ENCODE measurements at regions not wholly inside any gene's neighbourhood (a gene's known extent, or its start where the extent isn't known, plus 50 kb on each side); places are given as distances from the start of the nearest gene placed in this dataset.

DNA sequence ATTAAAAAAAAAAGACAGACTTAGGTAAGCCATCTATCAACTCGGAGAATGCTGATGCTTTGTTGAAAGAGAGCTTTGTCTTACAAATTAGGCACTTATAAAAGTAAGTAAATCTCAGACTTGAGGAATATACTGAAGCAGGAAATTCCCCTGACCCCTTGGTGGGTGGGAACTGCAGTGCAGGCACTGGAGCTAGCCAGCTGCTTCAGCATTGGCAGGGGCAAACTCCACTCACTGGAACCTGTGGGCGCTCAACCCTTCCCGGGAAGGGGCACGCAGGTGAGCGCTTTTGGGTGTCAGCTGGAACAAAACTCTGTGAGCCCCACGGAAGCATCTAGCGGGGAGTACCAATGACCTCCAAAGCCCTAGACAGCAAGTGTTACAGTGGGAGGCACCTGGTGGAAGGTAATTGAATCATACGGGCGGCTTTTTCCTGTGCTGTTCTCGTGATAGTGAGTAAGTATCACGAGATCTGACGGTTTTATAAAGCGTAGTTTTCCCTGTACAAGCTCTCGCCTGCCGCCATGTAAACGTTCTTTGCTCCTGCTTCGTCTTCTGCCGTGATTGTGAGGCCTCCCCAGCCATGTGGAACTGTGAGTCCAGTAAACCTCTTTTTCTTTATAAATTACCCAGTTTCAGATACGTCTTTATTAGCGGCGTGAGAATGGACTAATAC lies 628.0 kb upstream of the CDH18 start:
- Histone ChIP-seq H3K9me3 (peaks cover 0 to 11% (median 0%) of the 10 kb centered on the region in 11 donors), H3K27me3 (no peaks in the 10 kb centered on the region), H3K27ac (no peak overlapping the region), H3K4me3 (no peak overlapping the region), H3K36me3 (no peaks in the 10 kb centered on the region), H3K4me1 (no peaks in the 10 kb centered on the region)
- 91 to 92% methylated on average over 21 of the region's 21 CpGs for WGBS, 2 donors
- TF ChIP-seq, protein P1, sequence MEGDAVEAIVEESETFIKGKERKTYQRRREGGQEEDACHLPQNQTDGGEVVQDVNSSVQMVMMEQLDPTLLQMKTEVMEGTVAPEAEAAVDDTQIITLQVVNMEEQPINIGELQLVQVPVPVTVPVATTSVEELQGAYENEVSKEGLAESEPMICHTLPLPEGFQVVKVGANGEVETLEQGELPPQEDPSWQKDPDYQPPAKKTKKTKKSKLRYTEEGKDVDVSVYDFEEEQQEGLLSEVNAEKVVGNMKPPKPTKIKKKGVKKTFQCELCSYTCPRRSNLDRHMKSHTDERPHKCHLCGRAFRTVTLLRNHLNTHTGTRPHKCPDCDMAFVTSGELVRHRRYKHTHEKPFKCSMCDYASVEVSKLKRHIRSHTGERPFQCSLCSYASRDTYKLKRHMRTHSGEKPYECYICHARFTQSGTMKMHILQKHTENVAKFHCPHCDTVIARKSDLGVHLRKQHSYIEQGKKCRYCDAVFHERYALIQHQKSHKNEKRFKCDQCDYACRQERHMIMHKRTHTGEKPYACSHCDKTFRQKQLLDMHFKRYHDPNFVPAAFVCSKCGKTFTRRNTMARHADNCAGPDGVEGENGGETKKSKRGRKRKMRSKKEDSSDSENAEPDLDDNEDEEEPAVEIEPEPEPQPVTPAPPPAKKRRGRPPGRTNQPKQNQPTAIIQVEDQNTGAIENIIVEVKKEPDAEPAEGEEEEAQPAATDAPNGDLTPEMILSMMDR (IDR thresholded peaks at IDR 0.05) = no peak
- DNase-seq (no peak), ATAC-seq (no peak)
- intact Hi-C loops (cut with DNase I) = no loop called here

DNA sequence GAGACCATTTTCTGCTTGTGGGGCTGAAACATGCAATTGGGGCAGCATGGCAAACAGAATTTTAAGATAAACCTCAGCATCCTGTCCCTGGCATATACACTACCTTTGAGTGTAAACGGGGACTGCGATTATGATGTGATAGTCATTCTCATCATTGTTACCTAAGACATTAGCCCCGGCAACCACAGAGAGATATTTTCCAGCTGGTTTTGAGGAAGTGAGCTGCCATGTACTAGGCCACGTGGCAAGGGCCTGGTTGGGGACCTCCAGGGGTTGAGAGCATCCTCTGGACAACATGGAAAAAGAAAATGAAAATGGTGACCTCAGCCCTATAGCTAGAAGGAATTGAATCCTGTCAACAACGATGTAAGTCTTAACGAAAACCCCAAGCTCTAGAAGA lies 623.6 kb upstream of the CDH18 start:
- Histone ChIP-seq H3K4me1 (no peaks in the 10 kb centered on the region), H3K9me3 (peaks cover 0 to 11% (median 0%) of the 10 kb centered on the region in 11 donors), H3K36me3 (no peaks in the 10 kb centered on the region), H3K4me3 (no peak overlapping the region), H3K27ac (no peak overlapping the region), H3K27me3 (no peaks in the 10 kb centered on the region)
- ATAC-seq (no peak), DNase-seq (no peak)
- intact Hi-C loops (cut with DNase I) = no loop called here
- WGBS, 2 donors = 73 to 79% methylated on average over 6 of the region's 6 CpGs
- TF ChIP-seq, protein P1 (IDR thresholded peaks at IDR 0.05) = no peak

DNA sequence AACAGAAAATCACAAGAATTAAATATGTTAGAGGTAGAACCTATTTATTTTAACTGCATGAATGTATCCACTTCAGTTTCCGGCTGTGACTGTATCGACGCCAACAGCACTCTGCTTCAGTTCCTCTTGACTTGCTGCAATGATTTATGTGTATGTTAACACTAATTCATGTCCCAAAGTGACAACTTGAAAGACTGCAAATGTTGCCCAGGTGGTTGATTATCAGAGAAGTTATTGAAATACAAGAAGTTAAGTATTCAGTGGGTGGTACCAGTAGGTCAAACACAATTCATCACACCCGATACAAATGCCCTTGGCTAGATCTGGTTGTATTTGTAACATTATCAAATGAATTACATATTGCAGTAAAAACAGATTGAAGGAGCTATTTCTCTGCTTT lies 622.7 kb upstream of the CDH18 start:
- ATAC-seq (no peak), DNase-seq (no peak)
- Histone ChIP-seq H3K4me1 (no peaks in the 10 kb centered on the region), H3K4me3 (no peak overlapping the region), H3K27ac (no peak overlapping the region), H3K27me3 (no peaks in the 10 kb centered on the region), H3K36me3 (no peaks in the 10 kb centered on the region), H3K9me3 (peaks cover 0 to 11% (median 0%) of the 10 kb centered on the region in 11 donors)
- 64 to 66% methylated on average over 4 of the region's 4 CpGs for WGBS, 2 donors
- intact Hi-C loops (cut with DNase I) = no loop called here
- TF ChIP-seq, protein P1 (IDR thresholded peaks at IDR 0.05) = no peak

DNA sequence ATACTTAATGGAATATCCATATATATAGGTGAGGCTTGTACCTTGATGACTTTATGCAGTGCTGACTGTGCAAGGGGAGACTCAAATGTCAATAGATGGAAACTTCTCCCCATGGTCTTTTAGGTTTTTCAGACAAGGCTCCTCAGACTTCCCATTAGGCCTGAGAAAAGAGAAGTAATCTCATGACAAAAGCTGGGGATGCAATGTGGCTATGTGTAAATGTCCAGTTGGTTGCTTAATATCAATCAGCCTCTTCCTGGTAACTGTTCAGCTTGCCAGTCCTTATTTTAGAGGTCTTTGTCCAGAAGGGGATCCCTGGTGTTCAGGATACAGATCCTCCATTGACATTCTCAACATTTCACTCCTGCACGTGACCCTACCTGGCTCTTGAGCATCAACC lies 621.1 kb upstream of the CDH18 start:
- 86 to 91% methylated on average over 1 of the region's 1 CpG for WGBS, 2 donors
- TF ChIP-seq, protein P1 (IDR thresholded peaks at IDR 0.05) = no peak
- Histone ChIP-seq H3K4me3 (no peak overlapping the region), H3K27ac (no peak overlapping the region), H3K9me3 (peaks cover 0 to 10% (median 0%) of the 10 kb centered on the region in 11 donors), H3K27me3 (no peaks in the 10 kb centered on the region), H3K4me1 (no peaks in the 10 kb centered on the region), H3K36me3 (no peaks in the 10 kb centered on the region)
- DNase-seq (no peak), ATAC-seq (no peak)
- intact Hi-C loops (cut with DNase I) = no loop called here
